ENCODE measurements at regions not wholly inside any gene's neighbourhood (a gene's known extent, or its start where the extent isn't known, plus 50 kb on each side); places are given as distances from the start of the nearest gene placed in this dataset.

- TF ChIP-seq EZH2 (optimal IDR thresholded peaks at IDR 0.05; ENCODE audit: low read depth, low read length) (no peak), EZH2phosphoT487 (IDR thresholded peaks at IDR 0.05; ENCODE audit: low read length) (no peak)
Observed at GRCh38 chr3:14318646-14319045, 83.8 kb upstream of the SLC6A6 start.

Measured in MM.1S (cell line).